ENCODE measurements at regions not wholly inside any gene's neighbourhood (a gene's known extent, or its start where the extent isn't known, plus 50 kb on each side); places are given as distances from the start of the nearest gene placed in this dataset.

DNA sequence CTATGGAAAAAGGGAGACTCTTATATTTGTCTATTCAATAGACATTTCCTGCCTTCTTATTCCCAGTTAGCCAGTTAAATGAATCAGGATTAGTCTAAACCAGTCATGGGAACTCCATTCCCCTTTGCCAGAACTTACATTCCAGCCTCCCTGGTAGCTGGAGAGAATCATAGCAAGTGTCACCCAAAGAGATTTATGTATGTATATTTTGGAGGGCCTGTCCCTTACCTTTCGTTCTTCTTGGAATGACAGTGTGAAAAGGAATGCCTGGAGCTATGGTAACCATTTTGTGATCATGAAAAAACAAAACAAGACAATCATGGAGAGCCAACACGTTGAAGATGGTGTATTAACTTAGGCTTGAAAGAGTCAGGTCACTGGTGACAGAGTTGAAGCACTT lies 627.7 kb downstream of the CCDC171 start:
- TF ChIP-seq, protein P1, sequence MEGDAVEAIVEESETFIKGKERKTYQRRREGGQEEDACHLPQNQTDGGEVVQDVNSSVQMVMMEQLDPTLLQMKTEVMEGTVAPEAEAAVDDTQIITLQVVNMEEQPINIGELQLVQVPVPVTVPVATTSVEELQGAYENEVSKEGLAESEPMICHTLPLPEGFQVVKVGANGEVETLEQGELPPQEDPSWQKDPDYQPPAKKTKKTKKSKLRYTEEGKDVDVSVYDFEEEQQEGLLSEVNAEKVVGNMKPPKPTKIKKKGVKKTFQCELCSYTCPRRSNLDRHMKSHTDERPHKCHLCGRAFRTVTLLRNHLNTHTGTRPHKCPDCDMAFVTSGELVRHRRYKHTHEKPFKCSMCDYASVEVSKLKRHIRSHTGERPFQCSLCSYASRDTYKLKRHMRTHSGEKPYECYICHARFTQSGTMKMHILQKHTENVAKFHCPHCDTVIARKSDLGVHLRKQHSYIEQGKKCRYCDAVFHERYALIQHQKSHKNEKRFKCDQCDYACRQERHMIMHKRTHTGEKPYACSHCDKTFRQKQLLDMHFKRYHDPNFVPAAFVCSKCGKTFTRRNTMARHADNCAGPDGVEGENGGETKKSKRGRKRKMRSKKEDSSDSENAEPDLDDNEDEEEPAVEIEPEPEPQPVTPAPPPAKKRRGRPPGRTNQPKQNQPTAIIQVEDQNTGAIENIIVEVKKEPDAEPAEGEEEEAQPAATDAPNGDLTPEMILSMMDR (IDR thresholded peaks at IDR 0.05; ENCODE audit: unreplicated experiment): no peak
- no peak overlapping the region for H3K4me3 Mint-ChIP-seq (ENCODE audit: unreplicated experiment)

DNA sequence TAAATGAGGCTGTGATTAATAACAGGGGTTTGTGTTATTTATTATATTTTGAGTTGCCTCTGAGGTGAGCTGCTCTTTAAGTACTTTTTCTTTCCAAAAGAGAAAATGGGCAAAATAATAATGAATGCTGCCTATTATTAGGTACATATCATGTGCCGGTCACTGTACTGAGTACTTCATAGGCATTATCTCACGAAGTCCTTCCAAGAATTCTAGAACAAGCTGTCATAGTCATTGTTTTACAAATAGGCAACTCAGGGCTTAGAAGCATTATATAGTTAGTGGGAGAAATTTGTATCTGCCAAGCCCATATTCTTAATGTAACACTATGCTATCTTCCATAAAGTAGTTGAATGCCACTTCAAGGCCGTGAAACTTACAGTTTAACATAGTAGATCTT lies 628.7 kb downstream of the CCDC171 start:
- H3K9me3 Mint-ChIP-seq (ENCODE audit: unreplicated experiment): no peaks in the 10 kb centered on the region
- no peak for DNase-seq (ENCODE audit: low spot score)
- no peaks in the 10 kb centered on the region for H3K36me3 Mint-ChIP-seq (ENCODE audit: low read depth, unreplicated experiment)
- TF ChIP-seq, protein P1 (IDR thresholded peaks at IDR 0.05; ENCODE audit: unreplicated experiment): no peak
- H3K4me3 Mint-ChIP-seq (ENCODE audit: unreplicated experiment): no peak overlapping the region
- H3K27me3 Mint-ChIP-seq (ENCODE audit: unreplicated experiment): peaks cover 3% of the 10 kb centered on the region
- no peak overlapping the region for H3K27ac Mint-ChIP-seq (ENCODE audit: unreplicated experiment)
- peaks cover 4% of the 10 kb centered on the region for H3K4me1 Mint-ChIP-seq (ENCODE audit: unreplicated experiment)

More for the DNA sequence above, 627.7 kb downstream of the CCDC171 start:
- H3K27me3 Mint-ChIP-seq (ENCODE audit: unreplicated experiment): peaks cover 3% of the 10 kb centered on the region
- DNase-seq (ENCODE audit: low spot score): no peak
- H3K36me3 Mint-ChIP-seq (ENCODE audit: low read depth, unreplicated experiment): no peaks in the 10 kb centered on the region
- H3K27ac Mint-ChIP-seq (ENCODE audit: unreplicated experiment): no peak overlapping the region
- no peaks in the 10 kb centered on the region for H3K9me3 Mint-ChIP-seq (ENCODE audit: unreplicated experiment)
- H3K4me1 Mint-ChIP-seq (ENCODE audit: unreplicated experiment): peaks cover 4% of the 10 kb centered on the region

DNA sequence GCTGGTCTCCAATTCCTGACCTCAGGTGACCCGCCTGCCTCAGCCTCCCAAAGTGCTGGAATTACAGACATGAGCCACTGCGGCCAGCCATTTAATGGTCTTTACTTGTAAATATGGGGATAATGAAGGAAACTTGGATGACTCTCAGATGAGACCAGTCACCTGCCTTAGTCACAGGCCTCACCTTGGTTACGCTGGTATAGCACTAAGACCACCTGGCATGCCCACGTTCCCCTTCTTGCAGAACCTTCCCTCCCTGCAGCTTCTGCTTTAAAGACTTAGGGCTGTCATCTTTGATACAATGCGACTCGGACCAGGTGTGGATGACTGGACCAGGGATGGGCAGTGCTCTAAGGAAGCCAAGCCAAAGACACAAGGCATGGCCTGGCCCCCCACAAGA lies 629.9 kb downstream of the CCDC171 start:
- no peak for DNase-seq (ENCODE audit: low spot score)
- H3K27me3 Mint-ChIP-seq (ENCODE audit: unreplicated experiment): peaks cover 3% of the 10 kb centered on the region
- H3K36me3 Mint-ChIP-seq (ENCODE audit: low read depth, unreplicated experiment): no peaks in the 10 kb centered on the region

DNA sequence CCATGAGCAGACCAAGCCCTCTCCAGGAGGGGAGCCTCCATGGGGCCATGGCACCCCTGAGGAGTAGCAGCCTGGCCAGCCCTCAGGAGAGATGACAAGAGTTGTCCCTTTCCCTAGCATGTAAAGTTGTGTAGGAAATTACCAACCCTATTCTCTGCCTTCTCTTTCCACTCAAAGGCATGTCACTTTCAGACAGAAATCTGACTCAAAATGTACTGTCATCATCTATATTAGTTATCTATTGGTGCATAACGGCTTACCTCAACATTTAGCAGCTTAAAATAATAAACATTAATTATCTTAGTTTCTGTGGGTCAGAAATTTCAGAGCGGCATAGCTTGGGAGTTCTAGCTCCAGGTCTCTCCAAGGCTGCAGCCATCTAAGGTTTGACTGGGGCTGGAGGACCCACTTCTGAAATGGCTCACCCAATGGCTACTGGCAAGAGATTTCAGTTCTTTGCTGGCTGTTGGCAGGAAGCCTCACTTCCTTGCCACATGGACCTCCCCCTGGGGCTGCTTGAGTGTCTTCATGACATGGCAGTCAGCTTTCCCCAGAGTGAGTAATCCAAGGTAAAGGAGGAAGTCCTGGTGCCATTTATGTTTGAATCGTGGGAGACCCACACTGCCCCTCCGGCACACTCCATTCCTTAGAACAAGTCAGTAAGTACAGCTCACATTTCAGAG lies 632.3 kb downstream of the CCDC171 start:
- Mint-ChIP-seq H3K4me3 (ENCODE audit: unreplicated experiment) (no peak overlapping the region), H3K36me3 (ENCODE audit: low read depth, unreplicated experiment) (no peaks in the 10 kb centered on the region)

More for the DNA sequence above, 629.9 kb downstream of the CCDC171 start:
- H3K27ac Mint-ChIP-seq (ENCODE audit: unreplicated experiment): no peak overlapping the region
- H3K4me3 Mint-ChIP-seq (ENCODE audit: unreplicated experiment): no peak overlapping the region
- H3K9me3 Mint-ChIP-seq (ENCODE audit: unreplicated experiment): no peaks in the 10 kb centered on the region
- peaks cover 4% of the 10 kb centered on the region for H3K4me1 Mint-ChIP-seq (ENCODE audit: unreplicated experiment)
- TF ChIP-seq, protein P1 (IDR thresholded peaks at IDR 0.05; ENCODE audit: unreplicated experiment): no peak

DNA sequence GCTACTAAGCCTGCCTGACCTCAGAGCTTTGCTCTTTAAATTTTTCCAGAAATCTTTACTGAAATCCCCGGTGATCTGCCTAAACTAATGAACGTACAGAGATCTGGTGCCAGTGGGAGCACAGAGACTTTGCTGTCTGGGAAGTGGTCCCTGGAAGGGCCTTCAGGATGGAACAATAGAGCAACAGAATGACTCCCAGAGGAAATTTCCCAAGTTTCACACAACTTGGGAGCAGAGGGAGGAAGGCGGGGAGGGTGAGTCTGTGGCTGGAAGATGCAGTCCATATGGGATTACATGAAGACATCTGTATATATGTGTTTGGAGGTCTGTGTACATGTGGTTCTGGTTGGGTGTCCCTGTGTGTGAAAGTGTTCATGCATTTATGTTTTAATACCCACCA lies 638.3 kb downstream of the CCDC171 start:
- TF ChIP-seq, protein P1 (IDR thresholded peaks at IDR 0.05; ENCODE audit: unreplicated experiment): no peak
- peaks cover 8% of the 10 kb centered on the region for H3K4me1 Mint-ChIP-seq (ENCODE audit: unreplicated experiment)
- H3K36me3 Mint-ChIP-seq (ENCODE audit: low read depth, unreplicated experiment): no peaks in the 10 kb centered on the region
- no peaks in the 10 kb centered on the region for H3K9me3 Mint-ChIP-seq (ENCODE audit: unreplicated experiment)
- no peak for DNase-seq (ENCODE audit: low spot score)
- H3K27me3 Mint-ChIP-seq (ENCODE audit: unreplicated experiment): peaks cover 2% of the 10 kb centered on the region
- no peak overlapping the region for H3K4me3 Mint-ChIP-seq (ENCODE audit: unreplicated experiment)
- H3K27ac Mint-ChIP-seq (ENCODE audit: unreplicated experiment): no peak overlapping the region

More for the DNA sequence above, 632.3 kb downstream of the CCDC171 start:
- TF ChIP-seq, protein P1 (IDR thresholded peaks at IDR 0.05; ENCODE audit: unreplicated experiment): no peak
- peaks cover 4% of the 10 kb centered on the region for H3K4me1 Mint-ChIP-seq (ENCODE audit: unreplicated experiment)
- H3K27ac Mint-ChIP-seq (ENCODE audit: unreplicated experiment): no peak overlapping the region
- no peaks in the 10 kb centered on the region for H3K9me3 Mint-ChIP-seq (ENCODE audit: unreplicated experiment)
- DNase-seq (ENCODE audit: low spot score): no peak
- peaks cover 3% of the 10 kb centered on the region for H3K27me3 Mint-ChIP-seq (ENCODE audit: unreplicated experiment)

Measured in endothelial cell (in vitro differentiated cells).